K562 (cell line): ENCODE measurements at regions not wholly inside any gene's neighbourhood (a gene's known extent, or its start where the extent isn't known, plus 50 kb on each side); places are given as distances from the start of the nearest gene placed in this dataset.

Source experiments
- ATAC-seq: fragments of 200-7000 bp; cut with Tn5 transposase; 3 replicates; pipeline ENCODE4 v1.9.1; 2020; ENCODE audit warnings: moderate library complexity
- BruUV-seq: library from RNA; stranded (reverse); fragments of 400-500 nt; replicated peaks from 2 replicates; lab custom pipeline; 2021; lab: Mats Ljungman, UMichigan
- CTCF ChIA-PET: fragments of 300-600 bp; formaldehyde crosslinking; extraction: SDS; loops from one replicate; lab custom pipeline; 2021; ENCODE audit warnings: low intra/inter-chr PET ratio; lab: Yijun Ruan, JAX
- POLR2A ChIA-PET: fragments of 300-600, 350-650 bp; sonication (Branson Sonifier 250); formaldehyde crosslinking; extraction: SDS; loops from one replicate; lab custom pipeline; 2021; ENCODE audit warnings: antibody characterized with exemption, inconsistent platforms; lab: Yijun Ruan, JAX
- DNase-seq, 4 experiments: peaks; one replicate each; pipeline versions ENCODE4 v3.0.0 to v3.0.0-alpha.2; 2011 to 2018; ENCODE audit warnings: low spot score in 3 of 4, mixed read lengths in 3 of 4; ENCODE audit errors: extremely low read depth in 1 of 4
- FAIRE-seq: peaks from 2 replicates; lab custom pipeline; 2011; peaks lifted over from hg19 to GRCh38; lab: Jason Lieb, UNC
- H2AFZ ChIP-seq: 2 replicates; pipeline ENCODE4 v1.6.0; 2011; ENCODE audit warnings: low read depth, low read length, control low read depth, inconsistent platforms
- H3K27ac ChIP-seq: fragments of 200-600 bp; 3 replicates; pipeline ENCODE4 v1.8.0; 2011; ENCODE audit warnings: low read depth, mild to moderate bottlenecking, control low read depth, inconsistent platforms, low read length, moderate library complexity, mixed read lengths; ENCODE audit errors: extremely low read depth
- H3K27me3 ChIP-seq, 2 experiments: fragments of 300-600 bp in 1 of 2; 2 replicates in 1 of 2; 3 replicates in 1 of 2; pipeline versions ENCODE4 v1.6.0 to v1.8.0; 2011; ENCODE audit warnings: inconsistent platforms in 2 of 2, low read length in 2 of 2, mild to moderate bottlenecking in 1 of 2, mixed read lengths in 1 of 2, moderate library complexity in 1 of 2; ENCODE audit not compliant: control insufficient read depth in 2 of 2, insufficient read depth in 2 of 2
- H3K36me3 ChIP-seq: fragments of 300-600 bp; 3 replicates; pipeline ENCODE4 v1.8.0; 2011; ENCODE audit warnings: mild to moderate bottlenecking, low read length, inconsistent platforms; ENCODE audit not compliant: control insufficient read depth, insufficient read depth
- H3K4me1 ChIP-seq, 2 experiments: fragments of 200-600 bp in 1 of 2; replicated peaks in 1 of 2; 2 replicates in 1 of 2; 3 replicates in 1 of 2; pipeline versions ENCODE4 v1.5.1 to v1.8.0; 2011; ENCODE audit warnings: inconsistent platforms in 2 of 2, low read length in 2 of 2, mild to moderate bottlenecking in 1 of 2, mixed read lengths in 1 of 2, moderate library complexity in 1 of 2; ENCODE audit not compliant: control insufficient read depth in 2 of 2, insufficient read depth in 2 of 2
- H3K4me2 ChIP-seq: 2 replicates; pipeline ENCODE4 v1.6.1; 2011; ENCODE audit warnings: low read length, control low read depth, inconsistent platforms, mixed read lengths; ENCODE audit not compliant: insufficient read depth
- H3K4me3 ChIP-seq: fragments of 200-600 bp; sonication (generic), shearing (Covaris generic); 2 replicates; pipeline ENCODE4 v1.5.1; 2016; ENCODE audit warnings: control low read depth, inconsistent platforms
- H3K79me2 ChIP-seq: fragments of 200-600 bp; 3 replicates; pipeline ENCODE4 v1.8.0; 2011; ENCODE audit warnings: low read length, inconsistent platforms; ENCODE audit not compliant: control insufficient read depth, insufficient read depth
- H3K9ac ChIP-seq, 2 experiments: 2 replicates each; pipeline versions ENCODE4 v1.6.0 to v1.6.1; 2011; ENCODE audit warnings: low read depth in 2 of 2, low read length in 2 of 2, control low read depth in 1 of 2, inconsistent platforms in 1 of 2, mild to moderate bottlenecking in 1 of 2, mixed read lengths in 1 of 2; ENCODE audit not compliant: insufficient read depth in 1 of 2
- H3K9me1 ChIP-seq: one replicate; pipeline ENCODE4 v1.6.0; 2011; ENCODE audit warnings: inconsistent platforms, mild to moderate bottlenecking, low read length, moderate library complexity; ENCODE audit not compliant: control insufficient read depth, insufficient read depth
- H3K9me3 ChIP-seq: replicated peaks from 2 replicates; pipeline ENCODE4 v1.5.1; 2011; ENCODE audit warnings: low read depth, low read length, inconsistent platforms; ENCODE audit not compliant: control insufficient read depth, insufficient read depth
- H4K20me1 ChIP-seq: replicated peaks from 2 replicates; pipeline ENCODE4 v1.6.1; 2011; ENCODE audit warnings: low read length, inconsistent platforms, mixed read lengths; ENCODE audit not compliant: control insufficient read depth, insufficient read depth
- ARID3B ChIP-seq: fragments of 250-450 bp; sonication (Bioruptor Pico); IDR thresholded peaks from 2 replicates; pipeline ENCODE4 v1.4.0; 2020; ENCODE audit warnings: borderline replicate concordance
- CTCF ChIP-seq, 3 experiments: IDR thresholded peaks in 2 of 3; conservative IDR thresholded peaks in 1 of 3; 2 replicates each; pipeline ENCODE4 v1.5.1; 2011 to 2012; ENCODE audit warnings: low read length in 3 of 3, mild to moderate bottlenecking in 3 of 3, control low read depth in 2 of 3, improper control_type of control experiment in 1 of 3, inconsistent platforms in 1 of 3, low read depth in 1 of 3, mixed read lengths in 1 of 3, moderate library complexity in 1 of 3; ENCODE audit not compliant: insufficient read depth in 2 of 3
- POLR2H ChIP-seq: IDR thresholded peaks from 2 replicates; pipeline ENCODE4 v1.6.1; 2016; ENCODE audit warnings: missing genetic modification characterization, low read depth, mild to moderate bottlenecking, control low read depth, missing compliant biosample characterization, moderate library complexity
- RAD21 ChIP-seq, 2 experiments: fragments of 250-450 bp in 1 of 2; fragments of 450-650 bp in 1 of 2; sonication (Bioruptor Pico) in 1 of 2; formaldehyde crosslinking in 1 of 2; IDR thresholded peaks in 1 of 2; conservative IDR thresholded peaks in 1 of 2; 2 replicates each; pipeline versions ENCODE4 v1.4.0 to v1.8.0; 2020 to 2022; ENCODE audit warnings: mild to moderate bottlenecking in 2 of 2, moderate library complexity in 1 of 2
- REST ChIP-seq, 2 experiments: fragments of 450-650 bp; formaldehyde crosslinking in 1 of 2; IDR thresholded peaks; 2 replicates each; pipeline versions ENCODE4 v1.4.0 to v1.6.1; 2014 to 2020; ENCODE audit warnings: mild to moderate bottlenecking in 2 of 2, borderline replicate concordance in 1 of 2, low read depth in 1 of 2
- SOX6 ChIP-seq: fragments of 450-650 bp; IDR thresholded peaks from 2 replicates; pipeline ENCODE4 v1.6.1; 2014; ENCODE audit warnings: mild to moderate bottlenecking
- TEAD1 ChIP-seq, 2 experiments: fragments of 450-650 bp in 1 of 2; sonication (generic) in 1 of 2; formaldehyde crosslinking; IDR thresholded peaks; 2 replicates each; pipeline versions ENCODE4 v1.4.0 to v1.8.0; 2020 to 2022; ENCODE audit warnings: mild to moderate bottlenecking in 2 of 2, missing genetic modification reagents in 1 of 2
- ZNF12 ChIP-seq: sonication (generic); formaldehyde crosslinking; IDR thresholded peaks from 2 replicates; pipeline ENCODE4 v1.4.0; 2020; ENCODE audit warnings: mild to moderate bottlenecking, missing genetic modification reagents
- ZNF354B ChIP-seq: fragments of 250-450 bp; sonication (Bioruptor Pico); IDR thresholded peaks from 2 replicates; pipeline ENCODE4 v1.4.0; 2020
- WGBS: fragments of 100-300 bp; shearing (Covaris generic); methylation state at CpG from one replicate; pipeline ENCODE4 v1.1.6; 2016; ENCODE audit warnings: low coverage, mixed read lengths; ENCODE audit not compliant: insufficient coverage; ENCODE audit errors: missing lambda C conversion rate; 5-methylcytosine and 5-hydroxymethylcytosine counted together
- in situ Hi-C: fragments of 300-500 bp; cut with MboI; formaldehyde crosslinking; loops from 4 replicates; pipeline ENCODE4 v1.15.0; 2018; ENCODE audit warnings: inconsistent platforms, mixed read lengths
- intact Hi-C: fragments of 100-400 bp; cut with micrococcal nuclease; formaldehyde crosslinking; loops from 2 replicates; pipeline ENCODE4 v1.14.2; 2022

- 0% methylated on average over 9 of the region's 9 CpGs for WGBS
- TF ChIP-seq ZNF354B (CRISPR knock-in tag) (no peak), SOX6 (no peak), ZNF12 (no peak), CTCF (IDR thresholded peaks at IDR 0.05 in 2 of 3, conservative IDR thresholded peaks at IDR 0.05 in 1 of 3; ENCODE audit: insufficient read depth in 2 of 3, low read depth in 1 of 3, low read length in 3 of 3) (peak in 1 of 3 experiments; percentile 29; a peak in 2 of 6 replicates), REST (IDR thresholded peaks at IDR 0.05; ENCODE audit: borderline replicate concordance) (peak; percentile 36; the same call in 1 of the 2 replicates), REST (CRISPR knock-in tag; IDR thresholded peaks at IDR 0.05; ENCODE audit: low read depth) (no peak), TEAD1 (CRISPR knock-in tag; IDR thresholded peaks at IDR 0.05) (no peak), ARID3B (CRISPR knock-in tag) (no peak), POLR2H (no peak), RAD21 (CRISPR knock-in tag; conservative IDR thresholded peaks at IDR 0.05 in 1 of 2, IDR thresholded peaks at IDR 0.05 in 1 of 2) (peak; percentile 25 to 38)
These were observed 123.4 kb downstream of the MFAP3L start for GRCh38 chr4:169902658-169903345.

More at GRCh38 chr4:169902658-169903345, 123.4 kb downstream of the MFAP3L start:
- Histone ChIP-seq H3K4me2 (no peak overlapping the region), H3K4me3 (no peak overlapping the region), H3K27me3 (no peaks in the 10 kb centered on the region), H3K4me1 (no peaks in the 10 kb centered on the region), H3K9ac (no peak overlapping the region), H4K20me1 (no peaks in the 10 kb centered on the region), H3K9me3 (no peaks in the 10 kb centered on the region), H3K9me1 (no peaks in the 10 kb centered on the region), H3K36me3 (no peaks in the 10 kb centered on the region), H3K27ac (no peak overlapping the region), H3K79me2 (no peaks in the 10 kb centered on the region), H2AFZ (no peak overlapping the region)
- ATAC-seq (peak; percentile 51; the same call in 2 of the 3 replicates), FAIRE-seq (no peak), DNase-seq (peak in 1 of 4 experiments; percentile 6)
- CTCF ChIA-PET, result interaction anchor here (0.7 kb wide), 1 partner anchor 145 kb away, joined by 3 read pairs; no protein-coding TSS in a partner anchor
- in situ Hi-C loops (no loop called here), intact Hi-C loops (loop anchor here (10.0 kb wide), 1 partner anchor 142 kb away; no protein-coding TSS in a partner anchor)
- no TSS peak for BruUV-seq
- POLR2A ChIA-PET, result no interaction called here
